ENCODE measurements at regions not wholly inside any gene's neighbourhood (a gene's known extent, or its start where the extent isn't known, plus 50 kb on each side); places are given as distances from the start of the nearest gene placed in this dataset.
"Not testable (repeated sequence)": the region's sequence is repeated elsewhere in the genome, so short reads cannot be mapped to it uniquely, and the experiment has no call there.

DNA sequence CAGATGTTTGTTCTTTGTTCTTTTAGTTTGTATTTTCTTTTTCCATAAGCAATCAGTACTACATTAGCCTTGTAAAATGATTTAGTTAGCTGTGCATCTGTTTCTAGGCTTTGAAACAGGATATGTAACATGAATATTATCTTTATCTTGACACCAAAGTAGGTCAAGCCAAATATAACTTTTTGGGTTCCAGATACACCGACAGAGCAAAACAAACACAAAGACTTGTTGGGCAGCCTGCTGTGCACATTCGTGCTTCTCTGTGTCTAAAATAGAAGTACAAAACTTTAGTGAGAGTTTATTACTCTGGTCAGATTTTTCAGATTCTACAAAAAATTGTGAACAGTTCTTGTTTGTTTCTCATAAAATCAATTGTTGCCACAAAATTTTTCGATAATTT, 1059.3 kb upstream of the GYPC start:
- DNase-seq (ENCODE audit: low spot score): no peak

DNA sequence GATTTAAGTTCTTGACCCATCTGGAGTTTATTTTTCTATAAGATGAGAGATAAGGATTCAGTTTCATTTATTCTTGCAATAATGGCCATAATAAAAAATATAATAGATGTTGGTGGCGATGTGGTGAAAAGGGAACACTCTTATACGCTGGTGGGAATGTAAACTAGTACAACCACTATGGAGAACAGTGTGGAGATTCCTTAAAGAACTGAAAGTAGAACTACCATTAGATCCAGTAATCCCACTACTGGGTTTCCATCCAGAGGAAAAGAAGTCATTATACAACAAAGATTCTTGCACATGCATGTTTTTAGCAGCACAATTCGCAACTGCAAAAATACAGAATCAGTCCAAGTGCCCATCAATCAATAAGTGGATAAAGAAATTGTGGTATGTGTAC, 1040.5 kb upstream of the GYPC start:
- DNase-seq (ENCODE audit: low spot score): no peak

DNA sequence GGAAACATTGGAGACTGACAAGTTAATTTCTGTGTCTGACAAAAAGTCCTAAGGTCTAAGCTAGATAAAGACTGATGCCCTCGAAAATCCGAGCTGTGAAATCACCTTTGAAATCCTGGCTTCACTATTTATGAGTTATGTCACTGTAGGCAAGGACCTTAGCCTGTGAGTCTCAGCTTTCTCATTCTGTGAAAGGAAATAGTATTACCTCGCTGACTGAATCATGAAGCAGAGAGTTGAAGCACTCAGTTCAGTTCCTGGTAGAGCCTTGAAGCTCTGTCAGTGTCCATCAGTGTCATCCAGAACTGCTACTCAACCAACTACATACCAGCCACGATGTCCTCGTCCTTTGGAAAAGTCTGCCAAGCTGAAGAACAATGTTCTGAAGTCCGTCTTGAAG, 1025.6 kb upstream of the GYPC start:
- DNase-seq (ENCODE audit: low spot score): no peak

DNA sequence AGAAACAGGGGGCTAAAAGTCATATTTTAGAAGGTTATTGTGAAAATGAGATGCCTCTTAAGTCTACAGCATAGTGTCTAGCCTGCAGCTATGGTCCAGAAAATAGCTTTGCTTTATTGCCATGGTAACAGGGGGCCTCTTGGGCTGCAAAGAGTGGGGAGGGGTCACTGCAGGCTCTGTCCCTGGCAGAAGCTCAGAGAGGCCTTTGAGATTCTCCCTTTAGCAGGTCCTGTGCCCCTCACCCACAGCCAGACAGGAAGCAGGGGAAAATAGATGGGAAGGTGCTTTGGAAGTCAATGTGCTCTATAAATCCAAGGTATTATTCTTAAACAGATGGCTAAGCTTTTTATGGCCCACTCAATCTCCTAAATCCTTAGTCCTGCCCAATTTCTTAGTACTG, 1021.3 kb upstream of the GYPC start:
- no peak for DNase-seq (ENCODE audit: low spot score)

DNA sequence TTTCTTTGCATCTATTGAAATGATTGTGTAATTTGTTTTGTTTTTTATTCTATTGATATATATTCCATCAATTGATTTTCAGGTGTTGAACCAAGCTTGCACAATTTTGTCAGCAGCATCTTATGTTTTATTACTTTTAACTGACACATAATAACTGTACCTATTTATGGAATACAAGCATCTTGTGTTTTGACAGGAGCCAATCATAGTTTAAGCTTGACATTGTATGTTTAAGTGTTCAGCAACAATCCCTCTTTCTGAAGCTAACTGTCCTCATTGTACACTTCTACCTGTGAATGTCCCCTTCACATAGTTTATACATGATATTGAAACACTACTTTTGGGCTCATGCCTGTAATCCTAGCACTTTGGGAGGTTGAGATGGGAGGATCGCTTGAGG, 1017.6 kb upstream of the GYPC start:
- DNase-seq (ENCODE audit: low spot score): no peak

DNA sequence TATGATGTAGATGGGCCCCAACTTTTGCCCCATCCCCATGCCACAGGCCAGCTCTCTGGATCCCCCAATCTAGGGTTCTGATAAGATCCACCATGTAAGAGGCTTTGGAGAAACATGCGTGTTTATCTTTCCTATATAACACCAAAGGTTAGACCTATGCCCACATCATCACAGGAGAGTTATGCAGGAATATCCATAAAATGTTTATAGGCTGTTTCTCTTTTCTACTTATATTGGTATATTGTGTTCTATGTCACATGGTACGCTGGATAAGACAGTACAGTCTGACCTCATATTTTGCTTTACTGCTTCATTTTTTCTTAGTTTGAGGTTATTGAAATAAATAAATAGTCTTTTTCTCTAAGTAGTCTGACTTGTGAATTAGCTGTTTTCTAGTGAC, 1013.9 kb upstream of the GYPC start:
- no peak for DNase-seq (ENCODE audit: low spot score)

DNA sequence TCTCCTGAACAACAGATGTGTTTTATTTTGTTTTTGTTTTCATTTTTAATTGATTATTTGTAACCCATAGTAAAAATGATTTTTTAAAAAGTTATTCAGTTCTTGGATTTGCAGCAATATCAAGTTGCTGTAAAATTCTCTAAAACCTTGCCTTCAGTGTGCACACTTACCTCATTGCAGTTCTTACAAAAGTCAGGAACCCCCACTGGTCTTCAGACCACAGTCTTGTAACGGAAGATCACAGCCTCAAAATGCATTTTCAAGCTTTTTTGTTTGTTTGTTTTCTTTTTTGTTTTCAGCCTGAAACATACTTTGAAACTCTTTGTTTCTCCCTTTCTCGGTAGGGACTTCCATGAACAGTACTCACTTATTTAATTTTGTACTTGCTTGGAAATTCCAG, 1012.8 kb upstream of the GYPC start:
- DNase-seq (ENCODE audit: low spot score): no peak

DNA sequence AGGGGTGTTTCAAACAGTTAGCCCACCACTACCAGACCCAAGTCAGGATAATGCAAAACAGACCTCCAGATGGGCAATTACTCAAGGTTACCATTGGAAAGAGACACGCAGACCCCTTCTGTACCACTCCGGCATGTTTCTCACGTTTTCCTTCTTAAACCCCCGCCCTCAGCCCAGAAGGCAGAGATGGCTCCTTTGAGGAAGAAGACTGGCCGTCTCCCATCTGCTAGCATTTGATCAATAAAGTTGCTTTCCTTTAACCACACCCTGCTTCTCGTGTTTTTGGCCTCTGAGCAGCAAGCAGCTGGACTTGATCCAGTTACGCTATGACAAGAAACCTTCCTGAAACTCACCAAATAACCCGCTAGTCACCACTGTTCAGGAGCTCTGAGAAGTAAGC, 1012.4 kb upstream of the GYPC start:
- DNase-seq (ENCODE audit: low spot score): no peak

DNA sequence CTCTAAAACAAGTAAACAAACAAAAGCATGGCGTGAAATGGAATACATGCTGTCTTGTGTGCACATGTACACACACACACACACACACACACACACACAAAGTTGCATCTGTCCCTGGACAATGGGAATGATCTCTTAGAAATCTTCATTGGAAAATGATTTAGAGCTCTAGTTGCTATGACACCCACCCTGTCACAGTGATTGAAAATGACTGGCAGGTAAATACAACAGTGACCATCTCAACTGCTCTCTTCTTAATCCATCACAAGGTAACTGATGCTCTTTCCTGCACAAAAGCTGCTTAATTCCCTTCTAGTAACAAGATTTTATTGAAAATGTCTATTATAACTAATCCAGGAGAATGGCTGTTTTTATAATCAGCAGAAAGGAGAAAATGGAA, 1011.7 kb upstream of the GYPC start:
- no peak for DNase-seq (ENCODE audit: low spot score)

DNA sequence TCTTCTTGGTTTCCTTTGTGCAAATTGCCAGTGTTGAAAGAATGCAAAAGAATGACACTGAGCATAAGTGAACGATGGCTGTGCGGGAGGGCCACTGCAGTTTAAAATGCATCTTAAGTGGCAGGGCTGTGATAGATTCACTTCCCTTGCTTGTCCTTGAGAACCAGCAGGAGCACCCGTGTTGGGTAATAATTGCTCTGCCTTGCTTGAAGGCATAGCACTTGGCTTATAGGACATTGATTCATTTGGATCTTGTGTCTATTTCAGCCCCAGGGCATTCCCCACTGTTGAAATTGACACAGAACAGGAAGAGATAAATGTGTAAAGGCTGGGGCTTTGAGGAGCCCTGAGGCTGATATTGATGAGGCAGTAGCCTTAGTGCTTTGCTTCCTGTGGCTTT, 1003.7 kb upstream of the GYPC start:
- no peak for DNase-seq (ENCODE audit: low spot score)

DNA sequence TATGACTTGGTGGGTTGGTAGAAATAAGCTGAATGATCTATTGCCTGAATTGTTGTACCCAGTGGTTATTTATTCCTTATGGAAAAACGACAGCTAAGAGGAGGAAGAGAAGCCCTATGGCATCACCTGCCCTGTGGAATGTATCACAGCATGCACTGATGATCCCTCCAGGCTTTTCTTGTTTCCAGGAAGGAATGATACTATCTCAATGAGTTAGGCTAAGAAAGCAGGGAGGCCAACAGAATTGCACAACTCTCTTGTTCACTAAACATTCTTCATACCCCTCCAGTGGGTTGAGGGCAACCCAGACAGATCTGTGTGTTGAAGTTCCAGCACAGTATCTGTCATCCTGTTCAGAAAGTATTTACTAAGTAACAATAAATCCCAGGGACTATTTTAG, 1001.7 kb upstream of the GYPC start:
- DNase-seq (ENCODE audit: low spot score): no peak

DNA sequence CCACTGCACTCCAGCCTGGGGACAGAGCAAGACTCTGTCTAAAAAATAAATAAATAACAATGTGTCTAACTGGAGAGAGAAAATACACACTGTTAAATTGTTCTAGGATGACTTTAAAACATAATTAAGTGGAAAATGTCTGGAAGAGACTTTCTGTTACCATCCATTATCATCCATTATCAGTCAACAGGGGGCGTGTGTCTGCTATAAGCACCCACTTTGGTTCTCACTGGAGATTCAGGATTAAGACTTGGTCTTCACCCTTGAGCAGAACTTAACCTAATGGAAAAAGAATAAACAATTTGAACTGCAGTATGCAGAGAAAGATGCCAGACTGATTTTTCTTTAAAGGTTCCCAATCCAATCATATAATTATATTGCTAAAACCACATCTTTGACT, 999.8 kb upstream of the GYPC start:
- DNase-seq (ENCODE audit: low spot score): no peak

DNA sequence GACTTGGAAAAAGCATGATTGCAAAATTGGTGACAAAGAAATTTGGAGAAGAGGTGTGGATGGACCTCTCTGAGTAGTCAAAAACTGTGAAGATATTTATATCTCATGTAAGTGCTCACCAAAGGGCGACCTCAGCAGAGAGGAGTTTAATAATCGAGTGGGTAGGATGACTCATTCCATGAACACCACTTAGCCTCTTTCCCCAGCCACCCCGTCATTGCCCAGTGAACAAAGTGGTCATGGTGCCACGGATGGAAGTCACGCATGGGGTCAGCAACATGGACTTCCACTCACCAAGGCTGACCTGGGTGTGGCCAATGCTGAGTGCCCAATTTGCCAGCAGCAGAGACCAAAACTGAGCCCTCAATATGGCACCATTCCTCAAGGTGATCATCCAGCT, 997.4 kb upstream of the GYPC start:
- DNase-seq (ENCODE audit: low spot score): no peak

DNA sequence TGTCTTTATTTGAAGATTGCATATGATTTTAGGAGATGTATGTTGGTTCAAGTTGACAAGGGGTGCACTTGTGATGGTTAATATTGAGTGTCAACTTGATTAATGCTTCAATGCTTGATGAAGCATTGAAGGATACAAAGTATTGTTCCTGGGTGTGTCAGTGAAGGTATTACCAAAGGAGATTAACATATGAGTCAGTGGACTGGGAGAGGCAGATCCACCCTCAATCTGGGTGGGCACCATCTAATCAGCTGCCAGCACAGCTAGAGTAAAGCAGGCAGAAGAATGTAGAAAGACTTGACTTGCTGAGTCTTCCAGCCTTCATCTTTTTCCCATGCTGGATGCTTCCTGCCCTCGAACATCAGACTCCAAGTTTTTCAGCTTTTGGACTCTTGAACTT, 995.6 kb upstream of the GYPC start:
- DNase-seq (ENCODE audit: low spot score): not testable (repeated sequence)

DNA sequence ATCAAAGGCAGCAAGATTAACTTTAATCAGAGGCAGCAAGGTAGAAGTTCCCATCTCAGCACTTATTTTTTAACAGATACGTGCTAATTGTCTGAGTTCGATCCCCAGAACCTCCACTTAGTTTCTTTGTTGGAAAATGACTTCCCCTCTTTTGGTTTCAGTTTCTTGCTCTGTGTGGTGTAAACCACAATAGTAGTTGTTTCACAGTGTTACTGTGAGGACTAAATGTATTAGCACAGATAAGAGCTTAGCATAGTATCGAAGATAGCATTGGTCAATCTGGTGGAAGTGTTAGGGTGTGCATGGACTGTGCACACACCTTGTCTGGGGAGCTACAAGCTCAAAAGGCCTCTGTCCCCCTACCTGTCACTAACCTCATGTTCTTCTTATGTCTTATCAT, 988.3 kb upstream of the GYPC start:
- no peak for DNase-seq (ENCODE audit: low spot score)

DNA sequence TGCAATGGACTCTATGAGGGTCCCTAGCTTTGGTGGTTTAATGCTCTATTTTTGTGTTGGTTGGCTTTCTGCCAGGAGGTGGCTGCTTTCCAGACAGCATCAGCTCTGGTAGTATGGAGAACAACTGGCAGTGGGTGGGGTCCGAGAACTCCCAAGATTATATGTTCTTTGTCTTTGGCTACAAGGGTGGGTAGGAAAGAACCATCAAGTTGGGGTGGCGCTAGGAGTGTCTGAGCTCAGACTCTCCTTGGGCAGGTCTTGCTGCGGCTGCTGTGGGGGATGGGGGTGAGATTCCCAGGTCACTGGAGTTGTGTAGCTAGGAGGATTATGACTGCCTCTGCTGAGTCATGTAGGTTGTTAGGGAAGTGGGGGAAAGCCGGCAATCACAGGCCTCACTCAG, 976.1 kb upstream of the GYPC start:
- DNase-seq (ENCODE audit: low spot score): no peak

DNA sequence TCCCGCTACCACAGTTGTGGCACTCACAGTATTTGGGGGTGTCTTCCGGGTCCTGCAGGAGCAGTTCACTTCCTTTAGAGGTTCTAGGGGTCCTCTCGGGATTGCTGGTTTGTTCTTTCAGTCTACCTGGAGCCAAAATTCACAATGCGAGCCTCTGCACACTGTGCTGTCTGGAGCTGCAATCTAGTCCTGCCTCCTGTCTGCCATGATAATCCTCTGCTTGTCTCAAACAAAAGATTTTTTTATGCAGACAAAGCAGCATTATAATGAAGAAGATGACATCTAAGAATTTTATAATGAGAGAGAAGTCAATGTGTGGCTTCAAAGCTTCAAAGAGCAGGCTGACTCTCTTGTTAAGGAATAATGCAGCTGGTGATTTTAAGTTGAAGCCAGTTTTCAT, 975.1 kb upstream of the GYPC start:
- no peak for DNase-seq (ENCODE audit: low spot score)

DNA sequence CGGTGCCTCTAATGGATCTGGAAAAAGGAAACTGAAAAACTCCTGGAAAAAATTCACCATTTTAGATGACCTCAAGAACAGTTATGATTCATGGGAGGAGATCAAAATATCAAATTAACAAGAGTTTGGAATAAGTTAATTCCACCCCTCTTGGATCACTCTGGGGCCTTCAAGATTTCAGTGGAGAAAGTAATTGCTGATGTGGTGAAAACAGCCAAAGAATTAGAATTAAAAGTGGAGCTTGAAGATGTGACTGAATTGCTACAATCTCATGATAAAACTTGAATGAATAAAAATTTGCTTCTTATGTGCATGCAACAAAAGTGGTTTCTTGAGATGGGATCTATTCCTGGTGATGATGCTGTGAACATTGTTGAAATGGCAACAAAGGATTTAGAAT, 974.4 kb upstream of the GYPC start:
- no peak for DNase-seq (ENCODE audit: low spot score)

DNA sequence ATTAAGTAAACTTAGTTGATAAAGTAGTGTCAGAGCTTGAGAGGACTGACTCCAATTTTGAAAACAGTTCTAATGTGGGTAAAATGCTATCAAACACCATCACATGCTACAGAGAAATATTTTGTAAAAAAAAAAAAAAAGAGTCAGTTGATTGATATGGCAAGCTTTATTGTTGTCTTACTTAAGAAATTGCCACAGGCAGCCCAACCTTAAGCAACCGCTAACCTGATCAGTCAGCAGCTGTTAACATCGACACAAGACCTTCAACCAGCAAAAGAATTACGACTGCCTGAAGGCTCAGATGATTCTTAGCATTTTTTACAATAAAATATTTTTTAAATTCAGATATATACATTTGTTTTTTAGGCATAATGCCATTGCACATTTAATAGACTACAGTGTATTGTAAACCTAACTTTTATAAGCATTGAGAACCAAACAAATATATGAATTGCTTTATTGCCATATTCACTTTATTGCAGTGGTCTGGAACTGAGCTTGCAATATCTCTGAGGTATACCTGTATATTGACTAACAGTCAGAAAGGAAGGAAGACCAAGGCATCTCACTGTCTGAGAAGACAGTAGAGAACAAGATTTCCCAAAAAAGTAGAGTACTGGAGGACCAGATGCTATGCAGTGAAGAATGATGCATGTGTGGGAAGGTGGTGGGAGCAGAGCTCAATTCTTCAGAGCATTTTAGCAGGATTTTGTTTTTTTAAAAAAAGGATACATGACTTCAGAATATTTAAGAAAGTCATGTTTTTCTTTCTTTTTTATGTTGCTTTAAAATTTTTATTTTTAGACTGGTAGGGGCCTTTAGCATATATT, 973.8 kb upstream of the GYPC start:
- no peak for DNase-seq (ENCODE audit: low spot score)

DNA sequence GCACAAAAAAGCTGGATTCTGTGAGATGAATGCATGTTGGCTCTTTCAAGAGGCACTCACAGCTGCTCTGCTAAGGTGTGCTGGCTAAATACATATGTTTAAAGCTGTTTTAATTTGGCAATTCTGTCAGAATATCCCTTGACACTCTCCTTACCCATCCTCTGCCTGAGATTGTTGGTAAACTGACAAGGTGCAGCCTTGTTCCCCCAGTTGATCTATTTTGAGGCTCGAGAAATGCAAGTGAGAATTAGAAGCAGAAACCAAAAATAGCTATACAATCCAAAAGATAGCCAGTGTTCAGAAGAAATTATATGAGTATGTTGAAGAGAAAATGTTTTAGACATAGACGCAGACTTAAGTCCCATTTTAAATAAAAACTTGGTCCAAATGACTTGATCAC, 971.7 kb upstream of the GYPC start:
- no peak for DNase-seq (ENCODE audit: low spot score)

DNA sequence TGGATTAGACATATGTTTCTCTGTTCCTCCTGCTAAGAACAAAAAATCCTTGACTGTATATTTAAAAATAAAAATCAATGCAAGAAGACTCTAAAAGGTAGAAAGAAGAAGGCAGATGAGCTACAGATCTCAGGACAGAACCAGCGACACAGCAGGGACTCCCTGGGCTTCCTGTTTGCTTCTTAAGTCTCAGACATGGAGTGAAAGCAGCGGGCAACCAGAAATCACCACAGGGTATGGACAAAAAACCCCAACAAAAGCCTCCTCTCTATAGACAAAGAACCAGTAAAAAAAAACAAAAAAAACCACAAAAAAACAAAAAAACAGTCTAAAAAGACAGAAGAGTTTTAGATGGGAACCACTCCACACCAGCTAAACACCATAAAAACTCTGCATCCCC, 971.0 kb upstream of the GYPC start:
- no peak for DNase-seq (ENCODE audit: low spot score)

DNA sequence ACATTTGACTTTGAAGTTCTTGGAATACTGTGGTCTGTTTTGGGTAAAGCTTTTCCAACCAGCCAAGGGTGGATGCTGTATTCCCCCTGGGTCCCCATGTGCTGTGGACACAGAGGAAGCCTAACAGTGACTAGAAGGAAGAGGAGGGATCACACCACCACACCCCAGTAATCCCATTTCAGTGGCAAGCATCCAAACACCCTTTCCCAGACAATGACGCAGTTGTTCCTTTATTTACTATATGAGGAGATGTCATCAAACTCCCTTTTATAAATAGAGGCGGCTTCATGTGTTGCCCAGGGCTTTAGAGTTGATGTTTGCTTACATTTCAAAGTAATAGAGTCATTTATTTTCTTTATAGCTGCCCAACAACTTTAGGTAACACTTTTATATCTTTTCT, 959.4 kb upstream of the GYPC start:
- DNase-seq (ENCODE audit: low spot score): no peak

DNA sequence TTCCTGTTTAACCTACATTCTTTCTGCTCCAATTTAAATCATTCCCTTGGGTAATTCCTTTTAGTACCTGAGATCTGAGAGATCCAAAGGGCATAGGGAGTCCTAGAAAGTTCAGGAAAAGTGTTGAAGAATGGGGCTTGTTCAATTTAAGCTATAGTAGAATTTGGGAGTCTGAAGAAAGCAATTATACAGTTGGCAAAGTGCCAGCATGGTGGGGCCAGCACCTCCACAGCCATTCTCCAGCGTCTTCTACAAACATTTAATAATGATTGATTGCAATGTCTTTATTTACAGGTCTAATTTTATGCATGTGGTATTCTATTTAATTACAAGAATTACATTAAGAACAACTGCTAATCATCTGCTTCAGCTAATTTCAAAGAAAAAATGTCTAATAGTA, 957.7 kb upstream of the GYPC start:
- no peak for DNase-seq (ENCODE audit: low spot score)

DNA sequence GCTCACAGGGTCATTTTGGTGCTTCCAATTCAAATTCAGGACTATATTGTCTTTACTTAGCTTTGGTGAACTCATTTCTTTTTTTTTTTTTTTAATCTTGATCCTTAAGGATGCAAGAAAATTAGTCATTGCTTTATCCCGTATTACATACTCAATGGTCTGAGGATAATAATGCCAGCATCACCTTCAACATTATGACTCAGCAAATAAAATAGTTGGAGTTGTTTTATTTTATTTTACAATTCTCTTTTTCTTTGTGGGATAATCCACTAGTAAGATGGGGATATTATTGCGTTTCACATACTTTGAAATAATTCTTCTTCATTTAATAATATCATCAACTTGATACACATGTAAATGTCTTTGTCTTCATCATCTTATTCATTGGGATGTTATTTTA, 954.9 kb upstream of the GYPC start:
- DNase-seq (ENCODE audit: low spot score): no peak

DNA sequence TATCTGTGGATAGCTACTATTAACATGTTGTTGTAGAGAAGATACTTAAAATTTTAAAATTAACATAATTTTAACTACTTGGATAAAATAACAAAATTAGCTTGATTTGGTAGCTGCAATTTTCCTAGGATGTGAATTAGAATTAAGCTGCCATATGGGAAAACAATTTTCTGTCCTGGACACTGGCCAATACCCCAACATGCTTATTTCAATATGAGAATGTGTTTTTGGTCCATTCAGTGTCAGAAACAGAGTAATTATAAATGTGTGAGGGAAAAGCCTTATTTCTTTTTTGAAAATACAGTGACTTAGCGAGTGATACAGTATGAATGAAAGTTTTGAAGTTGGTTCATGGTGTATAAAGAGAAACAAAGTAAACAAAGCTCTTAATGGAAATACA, 948.3 kb upstream of the GYPC start:
- no peak for DNase-seq (ENCODE audit: low spot score)
